ENCODE measurements at regions not wholly inside any gene's neighbourhood (a gene's known extent, or its start where the extent isn't known, plus 50 kb on each side); places are given as distances from the start of the nearest gene placed in this dataset.

DNA sequence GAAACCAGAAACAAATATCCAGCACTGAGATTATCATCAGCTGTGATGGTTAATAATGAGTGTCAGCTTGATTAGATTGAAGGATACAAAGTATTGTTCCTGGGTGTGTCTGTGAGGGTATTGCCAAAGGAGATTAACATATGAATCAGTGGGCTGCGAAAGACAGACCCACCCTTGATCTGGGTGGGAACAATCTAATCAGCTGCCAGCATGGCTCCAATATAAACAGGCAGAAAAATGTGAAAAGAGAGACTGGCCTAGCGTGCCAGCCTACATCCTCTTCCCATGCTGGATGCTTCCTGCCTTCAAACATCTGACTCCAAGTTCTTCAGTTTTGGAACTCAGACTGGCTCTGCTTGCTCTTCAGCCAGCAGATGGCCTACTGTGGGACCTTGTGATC lies 869.5 kb downstream of the SI start:
- TF ChIP-seq, protein P1, sequence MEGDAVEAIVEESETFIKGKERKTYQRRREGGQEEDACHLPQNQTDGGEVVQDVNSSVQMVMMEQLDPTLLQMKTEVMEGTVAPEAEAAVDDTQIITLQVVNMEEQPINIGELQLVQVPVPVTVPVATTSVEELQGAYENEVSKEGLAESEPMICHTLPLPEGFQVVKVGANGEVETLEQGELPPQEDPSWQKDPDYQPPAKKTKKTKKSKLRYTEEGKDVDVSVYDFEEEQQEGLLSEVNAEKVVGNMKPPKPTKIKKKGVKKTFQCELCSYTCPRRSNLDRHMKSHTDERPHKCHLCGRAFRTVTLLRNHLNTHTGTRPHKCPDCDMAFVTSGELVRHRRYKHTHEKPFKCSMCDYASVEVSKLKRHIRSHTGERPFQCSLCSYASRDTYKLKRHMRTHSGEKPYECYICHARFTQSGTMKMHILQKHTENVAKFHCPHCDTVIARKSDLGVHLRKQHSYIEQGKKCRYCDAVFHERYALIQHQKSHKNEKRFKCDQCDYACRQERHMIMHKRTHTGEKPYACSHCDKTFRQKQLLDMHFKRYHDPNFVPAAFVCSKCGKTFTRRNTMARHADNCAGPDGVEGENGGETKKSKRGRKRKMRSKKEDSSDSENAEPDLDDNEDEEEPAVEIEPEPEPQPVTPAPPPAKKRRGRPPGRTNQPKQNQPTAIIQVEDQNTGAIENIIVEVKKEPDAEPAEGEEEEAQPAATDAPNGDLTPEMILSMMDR (conservative IDR thresholded peaks at IDR 0.05; ENCODE audit: low read depth), result no peak
- POLR2A ChIA-PET (ENCODE audit: low non-redundant PET), result no interaction called here
- CTCF ChIA-PET, result no interaction called here
- no peak for DNase-seq (ENCODE audit: low spot score)
- no peak overlapping the region for H3K27ac ChIP-seq

DNA sequence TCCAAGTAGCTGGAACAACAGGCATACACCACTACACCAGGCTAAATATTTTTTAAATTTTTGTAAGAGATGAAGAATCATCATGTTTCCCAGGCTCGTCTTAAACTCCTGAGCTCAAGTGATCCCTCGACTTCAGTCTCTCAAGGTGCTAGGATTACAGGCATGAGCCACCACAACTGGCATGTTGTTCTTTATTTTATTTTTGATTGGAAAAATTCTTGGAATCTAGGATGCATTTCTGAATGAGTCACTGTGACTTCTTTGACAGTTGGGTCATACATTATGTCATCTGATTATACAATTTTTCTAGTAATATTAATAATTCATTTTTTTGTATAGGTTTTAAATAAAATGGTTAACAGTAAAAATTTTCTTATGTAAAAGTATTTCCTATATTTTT lies 870.2 kb downstream of the SI start:
- ChIA-PET POLR2A (ENCODE audit: low non-redundant PET) (no interaction called here), CTCF (no interaction called here)
- DNase-seq (ENCODE audit: low spot score), result no peak
- TF ChIP-seq, protein P1 (conservative IDR thresholded peaks at IDR 0.05; ENCODE audit: low read depth), result no peak
- no peak overlapping the region for H3K27ac ChIP-seq

DNA sequence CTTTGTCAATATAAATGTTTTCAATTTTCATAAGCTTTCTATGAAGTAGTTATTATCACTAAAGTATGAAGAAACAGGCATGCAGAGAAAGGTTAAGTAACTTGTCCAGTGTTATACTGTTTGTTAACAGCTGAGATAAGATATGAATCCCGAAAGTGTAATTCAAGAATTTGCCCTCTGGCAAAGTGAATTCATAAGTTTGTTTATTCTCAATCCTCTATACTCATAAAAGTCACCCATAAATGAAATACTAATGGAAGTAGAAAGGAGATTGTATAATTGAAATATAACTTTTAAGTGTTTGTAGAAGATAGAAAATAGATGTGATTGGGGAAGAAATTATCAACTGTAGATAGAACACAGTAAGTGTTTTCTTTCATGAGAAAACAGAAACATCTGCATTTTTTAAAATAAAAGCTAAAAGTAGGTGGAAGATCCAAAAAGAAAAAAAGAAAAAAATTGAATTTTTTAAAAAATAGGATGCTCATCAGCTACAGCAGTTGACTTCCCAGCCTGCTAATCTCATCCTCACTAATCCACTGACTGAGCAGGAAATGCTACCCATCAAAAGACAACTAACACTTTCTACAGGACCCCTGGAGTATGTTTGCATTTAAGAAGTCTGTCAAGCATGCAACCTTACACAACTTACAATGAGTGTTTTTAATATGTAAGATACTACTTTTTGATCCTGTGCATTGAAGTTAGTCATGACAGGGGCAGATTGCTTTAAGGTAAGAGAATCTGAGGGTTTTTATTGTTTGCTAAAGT lies 878.1 kb downstream of the SI start:
- CTCF ChIA-PET, result no interaction called here
- POLR2A ChIA-PET (ENCODE audit: low non-redundant PET), result no interaction called here
- DNase-seq (ENCODE audit: low spot score), result no peak
- TF ChIP-seq, protein P1 (conservative IDR thresholded peaks at IDR 0.05; ENCODE audit: low read depth), result no peak
- no peak overlapping the region for H3K27ac ChIP-seq

DNA sequence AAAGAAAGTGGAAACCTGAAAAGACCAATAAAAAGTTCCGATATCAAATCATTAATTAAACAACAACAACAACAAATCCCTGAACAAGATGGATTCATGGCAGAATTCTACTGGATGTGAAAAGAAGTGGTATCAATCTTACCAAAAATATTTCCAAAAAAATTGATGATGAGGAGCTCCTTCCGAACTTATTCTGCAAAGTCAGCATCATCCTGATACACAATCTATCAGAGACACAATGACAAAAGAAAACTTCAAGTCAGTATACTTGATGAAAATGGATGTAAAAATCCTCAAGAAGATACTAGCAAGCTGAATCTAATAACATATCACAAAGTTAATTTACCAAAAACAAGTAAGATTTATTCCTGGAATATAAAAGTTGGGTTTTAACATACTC lies 881.8 kb downstream of the SI start:
- ChIA-PET CTCF (no interaction called here), POLR2A (ENCODE audit: low non-redundant PET) (no interaction called here)
- TF ChIP-seq, protein P1 (conservative IDR thresholded peaks at IDR 0.05; ENCODE audit: low read depth), result no peak

DNA sequence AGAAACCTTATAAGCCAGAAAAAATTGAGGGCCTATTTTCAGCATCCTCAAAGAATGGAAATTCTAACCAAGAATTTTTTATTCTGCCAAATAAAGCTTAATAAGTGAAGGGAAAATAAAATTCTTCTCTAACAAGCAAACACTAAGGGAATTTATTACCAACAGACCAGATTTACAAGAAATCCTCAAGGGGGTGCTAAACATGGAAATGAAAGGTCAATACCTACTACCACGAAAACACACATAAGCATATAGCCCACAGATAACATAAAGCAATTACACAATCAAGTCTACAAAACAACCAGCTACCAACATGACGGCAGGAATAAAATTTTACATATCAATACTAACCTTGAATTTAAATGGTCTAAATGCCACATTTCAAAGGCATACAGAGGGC lies 883.5 kb downstream of the SI start:
- no peak for DNase-seq (ENCODE audit: low spot score)
- ChIA-PET CTCF (no interaction called here), POLR2A (ENCODE audit: low non-redundant PET) (no interaction called here)
- TF ChIP-seq, protein P1 (conservative IDR thresholded peaks at IDR 0.05; ENCODE audit: low read depth), result no peak
- no peak overlapping the region for H3K27ac ChIP-seq

More for the DNA sequence above, 881.8 kb downstream of the SI start:
- H3K27ac ChIP-seq, result no peak overlapping the region
- no peak for DNase-seq (ENCODE audit: low spot score)

DNA sequence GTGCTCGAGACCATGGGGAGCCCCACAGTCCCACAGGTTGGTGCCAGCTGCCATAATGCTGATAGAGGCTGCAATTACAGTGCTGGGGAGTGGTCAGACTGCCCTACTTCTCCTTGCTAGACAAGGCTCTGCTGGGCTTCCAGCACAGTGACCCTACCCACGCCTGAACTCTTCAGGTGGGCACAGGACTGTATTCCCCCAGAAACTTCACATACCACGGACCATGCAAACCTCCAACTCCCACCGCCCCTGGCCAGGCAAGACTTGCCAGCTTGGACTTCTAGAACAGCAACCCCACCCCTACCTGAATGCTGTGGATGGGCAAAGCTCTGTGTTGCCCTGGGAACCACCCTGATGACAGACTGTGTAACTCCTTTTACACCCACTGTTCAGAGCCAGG lies 885.3 kb downstream of the SI start:
- no peak overlapping the region for H3K27ac ChIP-seq
- no peak for DNase-seq (ENCODE audit: low spot score)
- ChIA-PET CTCF (no interaction called here), POLR2A (ENCODE audit: low non-redundant PET) (no interaction called here)
- TF ChIP-seq, protein P1 (conservative IDR thresholded peaks at IDR 0.05; ENCODE audit: low read depth), result no peak
